ENCODE measurements at regions not wholly inside any gene's neighbourhood (a gene's known extent, or its start where the extent isn't known, plus 50 kb on each side); places are given as distances from the start of the nearest gene placed in this dataset.
A peak's percentile ranks its signal among the peaks of the same experiment; 100 is the strongest.
"Not testable (repeated sequence)": the region's sequence is repeated elsewhere in the genome, so short reads cannot be mapped to it uniquely, and the experiment has no call there.

DNA sequence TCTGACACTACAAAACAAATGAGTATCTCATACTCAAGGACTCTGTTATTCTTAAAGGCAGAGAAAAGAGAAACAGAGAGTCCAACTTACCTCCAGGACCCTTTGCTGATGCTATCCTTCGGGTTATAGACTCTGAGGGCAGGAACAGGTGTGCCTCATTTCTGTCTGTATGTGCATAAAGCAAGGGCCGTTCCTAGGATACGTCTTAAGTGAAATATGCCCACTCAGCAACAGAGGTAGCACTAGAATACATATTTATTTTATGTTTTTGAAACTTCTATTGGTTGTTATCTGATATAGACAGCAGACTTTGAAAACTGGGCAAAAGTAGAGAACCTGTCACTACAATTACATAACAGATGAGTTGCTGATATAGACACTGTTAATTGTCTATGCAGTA is 89.3 kb upstream of the CPNE4 start:
- TF ChIP-seq, protein P1, sequence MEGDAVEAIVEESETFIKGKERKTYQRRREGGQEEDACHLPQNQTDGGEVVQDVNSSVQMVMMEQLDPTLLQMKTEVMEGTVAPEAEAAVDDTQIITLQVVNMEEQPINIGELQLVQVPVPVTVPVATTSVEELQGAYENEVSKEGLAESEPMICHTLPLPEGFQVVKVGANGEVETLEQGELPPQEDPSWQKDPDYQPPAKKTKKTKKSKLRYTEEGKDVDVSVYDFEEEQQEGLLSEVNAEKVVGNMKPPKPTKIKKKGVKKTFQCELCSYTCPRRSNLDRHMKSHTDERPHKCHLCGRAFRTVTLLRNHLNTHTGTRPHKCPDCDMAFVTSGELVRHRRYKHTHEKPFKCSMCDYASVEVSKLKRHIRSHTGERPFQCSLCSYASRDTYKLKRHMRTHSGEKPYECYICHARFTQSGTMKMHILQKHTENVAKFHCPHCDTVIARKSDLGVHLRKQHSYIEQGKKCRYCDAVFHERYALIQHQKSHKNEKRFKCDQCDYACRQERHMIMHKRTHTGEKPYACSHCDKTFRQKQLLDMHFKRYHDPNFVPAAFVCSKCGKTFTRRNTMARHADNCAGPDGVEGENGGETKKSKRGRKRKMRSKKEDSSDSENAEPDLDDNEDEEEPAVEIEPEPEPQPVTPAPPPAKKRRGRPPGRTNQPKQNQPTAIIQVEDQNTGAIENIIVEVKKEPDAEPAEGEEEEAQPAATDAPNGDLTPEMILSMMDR (IDR thresholded peaks at IDR 0.05; ENCODE audit: insufficient read depth, low read length), result no peak
- no peak for DNase-seq (ENCODE audit: low read depth)
- H3K4me3 ChIP-seq (ENCODE audit: low read depth, low read length), result no peak overlapping the region

DNA sequence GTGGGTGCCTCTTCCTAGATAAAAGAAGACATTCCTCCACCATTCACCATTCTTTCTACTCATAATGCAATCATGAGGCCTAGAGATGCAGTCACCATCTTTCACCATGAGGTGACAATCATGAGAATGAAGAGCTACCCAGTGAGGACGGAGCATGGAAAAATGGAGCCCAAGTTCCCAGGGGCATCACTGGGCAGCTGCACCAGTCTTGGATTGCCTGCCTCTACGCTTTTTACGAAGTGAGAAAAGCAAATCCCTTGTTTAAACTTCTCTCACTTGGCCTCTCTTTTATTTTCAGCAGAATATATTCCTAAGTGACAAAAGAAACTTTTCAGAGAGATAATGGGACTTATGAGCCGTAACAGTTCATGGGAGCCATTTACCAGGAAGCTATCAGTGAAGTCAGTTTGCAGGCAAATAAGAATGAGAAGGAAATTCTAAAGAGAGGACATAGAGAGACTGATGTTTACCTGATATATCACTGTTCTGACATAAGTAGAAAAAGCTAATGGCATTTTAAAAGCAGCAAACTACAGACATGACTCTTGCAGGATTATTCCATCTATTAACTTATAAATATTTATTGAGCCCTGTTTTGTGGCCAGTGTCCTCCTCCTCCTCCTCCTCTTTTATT is 90.0 kb upstream of the CPNE4 start:
- DNase-seq (ENCODE audit: low read depth), result no peak
- no peak overlapping the region for H3K4me3 ChIP-seq (ENCODE audit: low read depth, low read length)
- TF ChIP-seq, protein P1 (IDR thresholded peaks at IDR 0.05; ENCODE audit: insufficient read depth, low read length), result no peak

DNA sequence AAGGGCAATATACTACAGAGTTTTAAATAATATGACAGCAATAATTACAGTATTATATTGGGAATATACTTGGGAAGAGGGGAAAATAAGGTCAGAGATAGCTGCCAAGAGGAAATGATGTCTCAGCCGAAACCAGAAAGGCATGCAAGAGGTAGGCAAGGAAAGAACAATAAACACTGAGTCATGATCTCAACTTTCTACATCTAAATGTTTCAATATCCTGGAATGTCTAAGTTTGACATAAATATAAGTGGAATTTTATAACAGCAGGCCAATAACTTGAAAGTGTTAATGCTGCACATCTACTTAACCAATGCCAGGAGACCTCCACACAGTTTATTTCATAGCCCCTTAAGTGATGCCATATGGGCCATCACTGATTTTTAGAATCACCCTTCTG is 99.8 kb upstream of the CPNE4 start:
- peak; percentile 90 for DNase-seq (ENCODE audit: low read depth)
- H3K4me3 ChIP-seq (ENCODE audit: low read depth, low read length), result no peak overlapping the region
- TF ChIP-seq, protein P1 (IDR thresholded peaks at IDR 0.05; ENCODE audit: insufficient read depth, low read length), result no peak

DNA sequence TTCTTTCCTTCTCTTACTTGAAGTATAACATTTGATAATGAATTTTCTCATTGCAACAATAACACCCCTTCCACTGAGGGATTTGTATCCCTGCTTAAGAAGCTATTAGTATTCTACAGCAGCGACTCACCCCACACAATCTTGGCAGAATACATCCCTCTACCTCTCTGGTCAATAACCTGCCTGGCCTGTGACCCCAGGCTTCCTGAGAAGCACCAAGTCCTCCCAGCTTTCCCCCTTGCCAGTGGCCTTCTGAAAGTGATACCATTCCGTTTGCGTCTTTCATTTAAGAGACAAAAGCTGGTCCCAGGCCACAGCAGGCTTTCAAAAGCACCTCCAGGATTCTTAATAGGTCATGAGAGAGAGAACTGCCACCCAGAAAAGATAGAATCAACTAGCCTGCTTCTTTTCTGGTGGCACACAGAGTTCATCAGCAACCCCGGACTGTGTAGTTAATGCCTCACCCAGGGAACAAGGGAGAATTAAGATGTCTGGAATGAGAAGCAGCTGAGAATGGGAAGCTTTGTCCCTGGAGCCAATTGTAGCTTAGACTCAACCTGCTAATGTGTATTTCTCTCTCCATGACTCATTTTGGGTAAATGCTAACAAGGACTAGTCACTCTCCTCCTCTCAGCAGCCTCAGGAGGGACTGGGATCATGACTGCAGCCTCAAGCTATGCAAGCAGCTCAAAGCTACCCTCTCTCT is 101.0 kb upstream of the CPNE4 start:
- peak; percentile 95 for DNase-seq (ENCODE audit: low read depth)
- peak overlapping the region; percentile 4 for H3K4me3 ChIP-seq (ENCODE audit: low read depth, low read length)
- TF ChIP-seq, protein P1 (IDR thresholded peaks at IDR 0.05; ENCODE audit: insufficient read depth, low read length), result no peak

DNA sequence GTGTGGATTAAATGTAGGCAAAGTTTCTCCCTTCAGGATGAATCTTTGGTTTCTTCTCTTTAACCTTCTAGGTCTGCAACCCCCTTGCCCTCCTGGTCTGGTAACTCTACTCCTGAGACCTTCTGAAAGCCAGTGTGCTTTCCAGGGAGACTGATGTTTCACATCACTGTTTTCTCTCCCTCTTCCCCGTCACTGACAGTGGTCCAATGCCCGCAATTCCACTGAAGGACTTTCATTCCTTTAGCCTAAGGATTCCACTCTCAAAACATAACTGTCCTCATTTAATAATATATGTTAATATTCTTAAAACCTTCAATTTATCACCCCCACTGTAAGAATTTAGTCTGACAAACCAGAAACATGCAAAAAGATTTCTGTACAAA is 101.5 kb upstream of the CPNE4 start:
- DNase-seq (ENCODE audit: low read depth), result no peak
- TF ChIP-seq, protein P1 (IDR thresholded peaks at IDR 0.05; ENCODE audit: insufficient read depth, low read length), result no peak

GRCh38 chr3:132136902-132137301 is 102.1 kb upstream of the CPNE4 start:
- not testable (repeated sequence) for H3K4me3 ChIP-seq (ENCODE audit: low read depth, low read length); DNase-seq (ENCODE audit: low read depth)

More for the DNA sequence above, 101.5 kb upstream of the CPNE4 start:
- no peak overlapping the region for H3K4me3 ChIP-seq (ENCODE audit: low read depth, low read length)

- DNase-seq (ENCODE audit: low read depth), result peak; percentile 30
- no peak overlapping the region for H3K4me3 ChIP-seq (ENCODE audit: low read depth, low read length)
- TF ChIP-seq, protein P1 (IDR thresholded peaks at IDR 0.05; ENCODE audit: insufficient read depth, low read length), result no peak
Measured at GRCh38 chr3:132145833-132146232, 111.0 kb upstream of the CPNE4 start.

Measured in fibroblast of the aortic adventitia (primary cell).